ENCODE measurements at regions not wholly inside any gene's neighbourhood (a gene's known extent, or its start where the extent isn't known, plus 50 kb on each side); places are given as distances from the start of the nearest gene placed in this dataset.
"Not testable (repeated sequence)": the region's sequence is repeated elsewhere in the genome, so short reads cannot be mapped to it uniquely, and the experiment has no call there.

GRCh38 chr16:31676731-31677130, 149.0 kb downstream of the AHSP start:
- no peak overlapping the region for H3K4me2 ChIP-seq (ENCODE audit: low read length)
- no peaks in the 10 kb centered on the region for H3K9me3 ChIP-seq (ENCODE audit: low read length)
- H2AFZ ChIP-seq (ENCODE audit: low read length) = no peak overlapping the region

DNA sequence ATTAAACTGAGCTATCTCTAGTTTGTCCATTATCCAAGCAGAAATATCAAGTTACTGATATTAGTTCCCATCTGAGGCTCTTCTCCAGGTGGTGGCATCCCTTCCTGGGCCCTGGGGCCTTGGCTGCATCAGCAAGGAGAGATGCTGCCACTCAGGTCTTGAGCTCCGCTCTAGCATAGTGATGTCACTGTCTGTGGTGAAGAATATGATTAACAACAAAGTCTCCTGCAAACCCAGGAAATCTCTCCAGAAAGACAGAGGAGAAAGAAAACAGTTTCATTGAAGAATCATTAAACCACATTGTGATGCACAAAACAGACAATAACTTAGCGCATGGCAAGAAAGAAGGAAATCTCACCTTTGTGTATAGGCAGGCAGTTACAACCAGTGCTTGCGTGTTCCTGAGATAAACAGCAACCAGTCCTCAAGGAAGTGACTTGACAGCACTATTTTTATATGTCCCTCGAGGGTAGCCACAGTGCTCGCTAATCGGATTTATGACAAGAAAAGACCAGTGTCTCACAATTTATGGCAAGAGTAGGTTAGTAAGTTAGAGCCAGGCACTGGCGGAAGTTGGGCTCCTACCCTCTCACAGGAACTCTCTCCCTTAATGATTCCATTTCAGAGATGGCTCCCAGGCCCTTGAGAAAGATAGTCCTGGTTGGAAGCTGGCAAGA, 151.1 kb downstream of the AHSP start:
- Histone ChIP-seq H3K36me3 (ENCODE audit: insufficient read depth, low read length) (no peaks in the 10 kb centered on the region), H3K4me3 (ENCODE audit: low read depth, low read length, poor library complexity, severe bottlenecking) (no peak overlapping the region), H3K9ac (ENCODE audit: low read length) (no peak overlapping the region), H3K27ac (ENCODE audit: low read depth, low read length, poor library complexity, severe bottlenecking) (no peak overlapping the region), H4K20me1 (ENCODE audit: insufficient read depth, low read length) (no peaks in the 10 kb centered on the region), H3F3A (ENCODE audit: insufficient read depth, low read length) (no peaks in the 10 kb centered on the region), H3K4me2 (ENCODE audit: low read length) (no peak overlapping the region), H3K9me2 (ENCODE audit: low read depth, low read length) (no peaks in the 10 kb centered on the region), H2AFZ (ENCODE audit: low read length) (no peak overlapping the region), H3K4me1 (ENCODE audit: insufficient read depth, low read length, severe bottlenecking) (no peaks in the 10 kb centered on the region), H3K27me3 (ENCODE audit: insufficient read depth, low read length) (no peaks in the 10 kb centered on the region), H3K9me3 (ENCODE audit: low read length) (no peaks in the 10 kb centered on the region), H3K79me2 (ENCODE audit: insufficient read depth, low read length) (no peaks in the 10 kb centered on the region)
- TF ChIP-seq EZH2 (IDR thresholded peaks at IDR 0.05; ENCODE audit: borderline replicate concordance, low read length) = no peak
- no peak for TF ChIP-seq CTCF (IDR thresholded peaks at IDR 0.05; ENCODE audit: low read length)

More at GRCh38 chr16:31676731-31677130, 149.0 kb downstream of the AHSP start:
- H3K79me2 ChIP-seq (ENCODE audit: insufficient read depth, low read length) = no peaks in the 10 kb centered on the region
- H3K27me3 ChIP-seq (ENCODE audit: insufficient read depth, low read length) = no peaks in the 10 kb centered on the region
- no peaks in the 10 kb centered on the region for H3K36me3 ChIP-seq (ENCODE audit: insufficient read depth, low read length)
- no peaks in the 10 kb centered on the region for H3K4me1 ChIP-seq (ENCODE audit: insufficient read depth, low read length, severe bottlenecking)
- H3K9me2 ChIP-seq (ENCODE audit: low read depth, low read length) = no peaks in the 10 kb centered on the region
- TF ChIP-seq CTCF (IDR thresholded peaks at IDR 0.05; ENCODE audit: low read length) = no peak
- TF ChIP-seq EZH2 (IDR thresholded peaks at IDR 0.05; ENCODE audit: borderline replicate concordance, low read length) = no peak
- H3K9ac ChIP-seq (ENCODE audit: low read length) = no peak overlapping the region
- no peaks in the 10 kb centered on the region for H4K20me1 ChIP-seq (ENCODE audit: insufficient read depth, low read length)
- H3F3A ChIP-seq (ENCODE audit: insufficient read depth, low read length) = no peaks in the 10 kb centered on the region
- H3K27ac ChIP-seq (ENCODE audit: low read depth, low read length, poor library complexity, severe bottlenecking) = no peak overlapping the region
- no peak overlapping the region for H3K4me3 ChIP-seq (ENCODE audit: low read depth, low read length, poor library complexity, severe bottlenecking)

- H3K4me2 ChIP-seq (ENCODE audit: low read length); H3K79me2 ChIP-seq (ENCODE audit: insufficient read depth, low read length); H3K9me3 ChIP-seq (ENCODE audit: low read length); H3K4me1 ChIP-seq (ENCODE audit: insufficient read depth, low read length, severe bottlenecking); H3K4me3 ChIP-seq (ENCODE audit: low read depth, low read length, poor library complexity, severe bottlenecking); H2AFZ ChIP-seq (ENCODE audit: low read length); H3K9ac ChIP-seq (ENCODE audit: low read length); H3K9me2 ChIP-seq (ENCODE audit: low read depth, low read length); H3K27ac ChIP-seq (ENCODE audit: low read depth, low read length, poor library complexity, severe bottlenecking); H3K27me3 ChIP-seq (ENCODE audit: insufficient read depth, low read length); H3K36me3 ChIP-seq (ENCODE audit: insufficient read depth, low read length); H4K20me1 ChIP-seq (ENCODE audit: insufficient read depth, low read length); H3F3A ChIP-seq (ENCODE audit: insufficient read depth, low read length): not testable (repeated sequence)
Observed at GRCh38 chr16:31689331-31689730, 161.6 kb downstream of the AHSP start.

DNA sequence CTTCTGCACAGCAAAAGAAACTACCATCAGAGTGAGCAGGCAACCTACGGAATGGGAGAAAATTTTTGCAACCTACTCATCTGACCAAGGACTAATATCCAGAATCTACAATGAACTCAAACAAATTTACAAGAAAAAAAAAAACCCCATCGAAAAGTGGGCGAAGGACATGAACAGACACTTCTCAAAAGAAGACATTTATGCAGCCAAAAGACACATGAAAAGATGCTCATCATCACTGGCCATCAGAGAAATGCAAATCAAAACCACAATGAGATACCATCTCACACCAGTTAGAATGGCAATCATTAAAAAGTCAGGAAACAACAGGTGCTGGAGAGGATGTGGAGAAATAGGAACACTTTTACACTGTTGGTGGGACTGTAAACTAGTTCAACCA, 164.6 kb downstream of the AHSP start:
- not testable (repeated sequence) for H3K9me2 ChIP-seq (ENCODE audit: low read depth, low read length); H3K9ac ChIP-seq (ENCODE audit: low read length); H2AFZ ChIP-seq (ENCODE audit: low read length); H4K20me1 ChIP-seq (ENCODE audit: insufficient read depth, low read length); H3K27ac ChIP-seq (ENCODE audit: low read depth, low read length, poor library complexity, severe bottlenecking); H3K36me3 ChIP-seq (ENCODE audit: insufficient read depth, low read length); H3F3A ChIP-seq (ENCODE audit: insufficient read depth, low read length); H3K4me2 ChIP-seq (ENCODE audit: low read length); H3K9me3 ChIP-seq (ENCODE audit: low read length); H3K4me1 ChIP-seq (ENCODE audit: insufficient read depth, low read length, severe bottlenecking); H3K79me2 ChIP-seq (ENCODE audit: insufficient read depth, low read length); H3K4me3 ChIP-seq (ENCODE audit: low read depth, low read length, poor library complexity, severe bottlenecking); H3K27me3 ChIP-seq (ENCODE audit: insufficient read depth, low read length)
